Activated naive CD4-positive, alpha-beta T cell treated with Interleukin-2 at 50 U/mL for 16 hours (primary cell): ENCODE measurements at regions not wholly inside any gene's neighbourhood (a gene's known extent, or its start where the extent isn't known, plus 50 kb on each side); places are given as distances from the start of the nearest gene placed in this dataset.
"Not testable (repeated sequence)": the region's sequence is repeated elsewhere in the genome, so short reads cannot be mapped to it uniquely, and the experiment has no call there.

Experiments used
- DNase-seq: peaks from one replicate; pipeline ENCODE4 v3.0.0-alpha.2; 2020

DNA sequence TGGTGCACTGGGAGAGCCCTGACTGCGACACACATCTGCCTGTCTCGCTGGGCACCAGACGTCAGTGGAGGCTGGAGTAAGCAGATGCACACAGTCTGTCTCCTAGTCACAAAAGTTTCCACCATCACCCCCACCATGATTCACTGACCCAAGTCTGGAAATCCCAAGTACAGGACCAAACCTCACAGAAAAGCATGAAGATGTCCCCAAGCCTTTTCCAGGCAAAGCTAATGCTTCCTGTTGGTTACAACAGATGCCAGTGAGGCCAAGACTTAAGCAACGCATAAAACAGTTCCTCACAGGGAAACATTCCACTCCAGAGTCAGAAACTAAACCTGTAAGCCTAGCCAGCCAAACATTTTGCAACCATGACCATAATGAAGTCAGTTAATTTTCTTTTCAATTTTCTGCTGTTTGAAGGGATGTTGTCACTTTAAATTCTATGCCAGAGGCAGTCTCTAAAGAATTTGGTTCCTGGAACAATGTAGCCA, 259.3 kb upstream of the SLC30A5 start:
- no peak for DNase-seq

DNA sequence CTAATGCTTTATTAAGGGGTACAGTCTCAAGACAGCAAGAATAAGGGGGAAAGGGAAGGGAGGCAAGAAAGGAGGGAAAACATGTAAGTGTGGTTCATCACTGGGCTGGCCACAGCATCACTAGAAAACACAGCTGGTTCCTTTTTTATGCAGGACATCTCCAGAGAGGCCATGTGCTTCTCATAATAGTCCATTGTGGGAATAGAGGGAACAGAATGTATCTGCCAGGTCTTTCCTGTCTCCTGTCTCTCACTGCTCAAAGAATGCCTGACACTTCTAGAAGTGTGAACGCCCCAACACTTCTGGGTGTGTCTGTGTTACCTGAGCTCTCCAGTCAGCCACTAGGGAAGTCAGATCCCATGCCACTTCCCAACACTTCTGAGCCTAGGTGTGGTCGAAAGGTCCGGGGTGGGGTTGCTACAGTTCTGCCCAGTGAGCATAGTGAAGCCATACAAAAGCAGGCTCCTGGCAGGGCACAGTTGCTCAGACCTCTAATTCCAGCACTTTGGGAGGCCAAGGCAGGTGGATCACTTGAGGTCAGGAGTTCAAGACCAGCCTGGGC, 255.6 kb upstream of the SLC30A5 start:
- no peak for DNase-seq

DNA sequence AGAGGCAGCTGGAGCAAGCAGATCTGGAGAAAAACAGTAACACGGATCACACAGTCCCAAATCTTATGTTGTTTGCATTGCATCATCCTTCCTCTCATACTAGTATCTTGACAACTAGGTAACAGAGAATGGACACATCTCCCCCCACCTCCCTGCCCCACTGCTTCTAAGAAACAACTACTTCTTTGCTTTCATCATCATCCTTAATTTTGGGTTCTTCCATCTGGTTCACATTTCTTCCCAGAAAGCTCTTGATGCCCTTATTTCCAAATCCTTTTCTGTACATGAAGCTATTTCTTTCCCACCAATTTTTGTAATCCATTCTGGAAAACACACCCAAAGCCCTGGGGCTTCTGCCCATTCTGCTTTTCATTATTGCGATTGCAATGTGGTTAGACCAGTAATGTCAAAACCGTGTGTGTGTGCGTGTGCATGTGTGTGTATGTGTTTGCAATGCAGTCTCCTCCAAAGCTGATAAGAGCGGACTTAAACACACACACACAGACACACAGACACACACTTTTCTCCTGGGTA, 254.7 kb upstream of the SLC30A5 start:
- DNase-seq: no peak

DNA sequence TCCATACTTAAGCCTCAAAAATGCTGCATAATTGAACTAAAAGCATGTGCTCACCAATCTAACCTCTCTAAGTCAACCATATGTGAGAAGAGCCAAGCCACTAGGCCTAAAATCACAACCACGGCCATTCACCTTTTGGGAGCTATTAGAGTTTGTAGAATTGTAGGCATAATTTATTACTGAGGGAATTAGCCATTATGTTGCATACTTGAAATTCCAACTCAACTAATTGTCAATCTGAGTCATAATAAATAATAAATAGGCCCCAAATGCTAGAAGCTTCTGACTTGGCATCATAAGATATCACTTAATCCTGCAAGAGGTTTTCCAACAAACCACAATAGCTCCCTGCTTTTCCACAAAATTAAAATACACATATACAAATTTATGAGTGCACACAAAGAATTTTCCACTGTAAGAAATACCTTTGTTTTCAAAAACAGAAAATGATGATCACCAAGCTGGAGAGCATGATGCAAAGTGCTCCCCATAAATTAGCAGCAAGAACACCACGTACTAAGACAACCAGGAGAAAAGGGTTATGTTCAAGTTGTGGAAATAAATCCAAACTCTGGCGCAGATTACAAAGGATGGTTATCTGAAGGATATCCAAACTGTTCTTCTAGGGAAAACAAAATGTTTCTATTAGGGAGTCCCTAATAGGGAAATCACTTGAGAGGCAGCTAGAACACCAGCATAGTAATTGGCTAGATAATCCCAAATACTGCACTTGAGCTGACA, 250.0 kb upstream of the SLC30A5 start:
- DNase-seq: no peak

DNA sequence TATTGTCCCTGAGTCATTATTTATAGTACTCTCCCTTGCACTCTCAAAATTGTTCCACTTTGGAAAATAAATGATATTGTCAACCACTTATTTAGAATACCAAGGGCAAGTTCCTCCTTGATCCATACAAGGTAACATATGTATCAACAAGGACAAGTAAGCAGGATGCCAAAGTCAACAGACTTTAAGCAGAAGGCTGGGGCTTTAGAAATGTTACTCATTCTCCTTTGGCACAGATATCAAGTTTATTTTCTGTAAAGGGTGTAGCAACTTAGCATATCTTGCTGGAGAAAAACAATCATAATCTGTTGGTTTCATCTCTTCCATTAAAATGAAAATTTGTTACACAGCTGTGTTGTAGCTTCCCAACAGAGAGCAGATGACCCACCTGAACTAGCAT, 248.7 kb upstream of the SLC30A5 start:
- no peak for DNase-seq

DNA sequence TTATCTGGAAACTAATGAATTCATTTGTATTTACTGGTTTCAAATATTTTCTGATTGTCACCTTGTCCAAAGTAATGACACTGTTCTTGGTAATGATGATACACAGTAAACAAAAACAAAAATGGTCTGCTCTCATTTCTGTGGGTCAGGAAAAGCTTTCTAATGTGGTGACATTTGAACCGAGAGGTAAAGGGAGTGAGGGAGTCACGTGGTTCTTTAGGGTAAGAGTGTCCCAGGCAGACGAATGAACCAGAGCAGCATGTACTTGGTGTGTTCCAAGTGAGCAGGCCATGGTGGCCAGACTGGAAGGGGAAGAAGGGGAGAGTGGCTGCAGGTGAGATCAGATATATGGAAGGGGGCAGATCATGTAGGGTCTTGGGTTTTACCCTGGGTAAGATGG, 247.0 kb upstream of the SLC30A5 start:
- no peak for DNase-seq

DNA sequence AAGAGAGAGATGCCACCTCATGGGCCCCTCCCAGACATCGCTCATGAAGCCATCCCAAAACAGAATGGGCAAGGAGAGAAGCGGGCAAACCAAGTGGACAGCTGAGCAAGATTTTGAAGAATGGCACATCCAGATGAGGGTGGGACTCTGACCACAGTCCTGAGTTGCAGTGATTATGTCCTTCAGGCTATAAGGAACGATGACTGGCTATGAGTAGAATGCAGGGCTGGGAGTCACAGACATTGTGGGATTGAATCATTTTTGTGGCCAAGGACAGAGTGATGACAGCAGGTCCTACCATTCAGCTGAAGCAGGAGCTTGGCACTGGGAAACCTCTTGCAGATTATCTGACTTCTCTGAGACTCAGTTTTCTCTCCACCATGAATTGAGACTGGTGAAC, 245.7 kb upstream of the SLC30A5 start:
- no peak for DNase-seq

DNA sequence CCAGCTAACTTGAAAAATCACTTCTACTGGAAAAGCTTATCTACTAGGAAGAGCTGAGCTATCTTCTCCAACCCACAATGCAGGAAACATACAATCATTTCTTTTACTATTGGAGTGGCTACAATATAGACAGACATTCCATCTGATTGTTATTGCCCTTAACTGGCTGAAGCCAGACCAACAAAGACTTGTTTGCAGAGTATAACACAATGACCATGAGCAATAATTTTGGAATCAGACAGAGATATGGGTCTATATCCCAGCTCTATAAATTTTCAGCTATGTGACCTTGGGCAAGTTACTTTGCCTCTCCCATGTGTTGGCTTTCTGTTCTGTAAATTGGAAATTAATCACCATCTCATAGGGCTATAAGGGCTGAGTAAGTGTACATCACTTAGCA, 244.7 kb upstream of the SLC30A5 start:
- DNase-seq: no peak

DNA sequence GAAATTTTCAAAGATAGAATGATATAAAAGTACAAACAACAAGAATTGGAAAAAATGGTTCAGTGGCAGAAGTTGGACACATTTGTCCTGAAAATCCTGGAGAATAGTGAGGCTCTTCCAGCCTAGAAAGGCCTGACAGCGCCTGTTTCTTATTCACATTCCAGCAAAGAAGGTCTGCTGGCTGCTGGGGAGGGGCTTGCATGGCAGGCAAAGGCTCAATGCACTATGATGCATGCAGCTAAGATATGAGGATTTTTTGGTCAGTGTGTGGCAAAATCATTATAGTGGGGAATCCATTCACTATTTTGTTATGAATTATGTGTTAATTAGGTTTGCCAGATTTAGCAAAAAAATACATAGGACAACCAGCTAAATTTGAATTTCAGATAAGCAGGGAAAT, 243.9 kb upstream of the SLC30A5 start:
- DNase-seq: no peak

DNA sequence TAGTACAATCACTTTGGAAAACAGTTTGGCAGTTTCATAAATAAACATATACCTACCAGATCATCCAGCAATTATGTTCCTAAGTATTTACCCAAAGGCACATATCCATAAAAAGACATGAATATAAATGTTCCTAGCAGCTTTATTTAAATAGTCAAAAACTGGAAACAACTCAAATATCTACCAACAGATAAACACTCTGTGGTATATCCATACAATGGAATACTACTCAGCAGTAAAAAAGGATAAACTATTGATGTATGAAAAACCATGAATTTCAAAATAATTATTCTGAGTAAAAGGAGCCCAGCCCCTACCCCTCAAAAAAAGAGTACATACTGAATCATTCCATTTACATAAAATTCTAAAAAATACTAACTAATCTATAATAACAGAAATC, 232.7 kb upstream of the SLC30A5 start:
- no peak for DNase-seq

DNA sequence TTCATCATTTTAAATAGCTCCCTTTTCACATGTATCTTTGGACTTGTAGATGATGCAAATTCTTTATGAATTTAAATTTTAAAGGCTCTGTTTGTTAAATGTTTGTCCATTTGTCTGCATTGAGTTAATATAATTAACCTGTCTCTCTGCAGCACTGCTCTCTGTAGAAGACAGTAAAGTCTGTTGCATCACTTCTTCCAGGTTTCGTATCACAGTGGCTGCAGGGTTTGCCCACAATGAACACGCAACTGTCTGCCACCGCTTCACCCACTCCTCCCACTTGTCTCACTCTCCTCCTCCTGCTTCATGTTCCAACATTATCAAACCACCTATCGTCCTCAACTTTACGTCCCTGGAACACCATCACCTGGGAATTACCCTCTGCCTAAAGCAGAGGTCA, 231.3 kb upstream of the SLC30A5 start:
- DNase-seq: no peak

DNA sequence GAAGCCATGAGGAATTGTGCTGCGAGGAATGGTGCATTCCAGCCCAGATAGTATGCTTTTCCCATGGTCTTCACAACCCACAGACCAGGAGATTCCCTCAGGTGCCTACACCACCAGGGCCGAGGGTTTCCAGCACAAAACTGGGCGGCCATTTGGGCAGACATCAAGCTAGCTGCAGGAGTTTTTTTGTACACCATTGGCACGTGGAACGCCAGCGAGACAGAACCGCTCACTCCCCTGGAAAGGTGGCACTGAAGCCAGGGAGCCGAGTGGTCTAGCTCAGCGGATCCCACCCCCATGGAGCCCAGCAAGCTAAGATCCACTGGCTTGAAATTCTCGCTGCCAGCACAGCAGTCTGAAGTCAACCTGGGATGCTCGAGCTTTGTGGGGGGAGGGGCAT, 228.6 kb upstream of the SLC30A5 start:
- not testable (repeated sequence) for DNase-seq

DNA sequence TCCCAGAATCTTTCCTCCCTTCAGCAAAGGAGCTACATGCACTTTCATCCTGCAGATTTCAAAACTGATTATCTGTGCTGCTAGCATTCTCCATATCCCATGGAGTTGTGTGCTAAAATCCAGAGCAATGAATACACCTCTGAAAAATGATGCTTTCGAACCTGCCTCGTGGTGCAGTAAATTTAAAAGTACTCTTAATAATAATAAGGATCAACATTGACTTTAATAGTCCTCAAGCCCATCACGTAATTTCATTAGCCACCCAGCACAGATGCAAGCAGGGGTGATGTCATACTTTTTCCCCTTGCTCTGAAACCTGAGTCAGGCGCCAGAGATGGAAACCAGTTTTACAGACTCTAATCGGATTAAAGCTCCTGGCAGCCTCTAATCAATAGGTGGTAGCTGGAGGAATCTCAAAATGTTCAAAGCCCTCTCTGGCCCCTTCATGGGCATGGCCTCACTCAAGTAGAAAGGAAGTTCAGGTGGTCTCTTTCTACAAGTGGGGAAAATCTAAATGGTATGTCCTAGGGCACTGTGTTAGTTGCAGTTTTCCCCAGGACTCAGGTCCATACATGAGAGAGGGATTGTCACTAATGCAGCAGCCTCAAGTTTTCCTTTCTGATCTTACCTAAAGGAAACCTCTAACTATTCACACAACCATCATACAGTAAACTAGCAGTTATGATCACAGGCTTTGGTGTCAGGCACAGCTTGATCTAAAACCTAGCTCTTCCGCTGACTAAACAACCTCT, 221.6 kb upstream of the SLC30A5 start:
- DNase-seq: no peak

DNA sequence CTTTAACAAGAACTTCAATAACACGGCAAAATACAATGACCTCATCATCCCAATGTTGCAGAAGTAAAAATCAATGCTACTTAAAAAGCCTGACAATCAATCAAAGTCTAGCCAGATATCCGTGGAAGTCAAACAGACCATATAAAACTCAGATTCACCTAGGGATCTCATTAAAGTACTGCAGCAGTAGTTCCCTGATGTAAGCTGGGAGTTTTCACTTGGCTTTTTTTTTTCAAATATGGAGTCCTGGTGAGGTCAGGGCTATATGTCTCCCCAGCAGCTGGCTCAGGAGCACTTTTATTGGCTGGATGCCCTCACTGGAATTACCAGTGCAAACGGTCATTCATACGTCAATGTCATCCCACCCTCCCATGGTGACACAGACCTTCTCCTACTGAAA, 220.6 kb upstream of the SLC30A5 start:
- no peak for DNase-seq

DNA sequence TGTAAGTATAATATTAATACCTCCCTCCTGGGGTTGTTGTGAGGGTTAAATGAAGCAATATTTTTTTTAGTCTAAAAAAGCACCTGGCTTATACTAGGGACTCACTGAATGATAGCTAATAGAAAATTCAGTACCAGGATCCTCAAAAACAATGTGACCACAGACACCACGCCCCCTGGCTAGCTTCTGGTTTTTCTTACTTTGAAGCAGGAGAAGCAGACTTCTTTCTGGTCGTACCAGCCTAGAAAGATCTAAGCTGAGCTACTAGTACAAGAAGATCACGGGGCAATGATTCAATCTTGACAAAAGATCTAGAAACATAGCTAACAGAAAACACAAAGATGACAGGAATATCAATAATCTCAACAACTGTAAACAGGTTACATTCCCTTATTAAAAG, 218.5 kb upstream of the SLC30A5 start:
- no peak for DNase-seq

DNA sequence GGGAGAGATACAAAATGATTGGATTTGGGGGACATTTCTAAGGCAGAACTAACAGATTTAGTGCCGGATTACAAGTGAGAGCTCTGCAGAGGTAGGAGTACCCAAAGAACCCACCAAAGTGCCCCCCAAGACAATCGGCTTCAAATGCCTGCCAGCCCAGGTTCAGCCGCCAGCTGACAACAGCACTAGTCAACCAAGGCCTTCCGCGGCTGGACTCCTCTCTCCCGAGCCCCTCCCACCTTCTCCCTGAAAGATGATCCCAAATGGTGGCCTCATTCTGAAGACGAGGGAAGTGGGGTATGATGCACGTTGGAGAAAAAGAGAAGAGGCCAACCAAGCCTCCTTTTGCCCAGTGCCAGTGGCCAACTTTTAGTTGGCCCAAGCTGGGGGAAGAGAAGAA, 210.4 kb upstream of the SLC30A5 start:
- DNase-seq: no peak

DNA sequence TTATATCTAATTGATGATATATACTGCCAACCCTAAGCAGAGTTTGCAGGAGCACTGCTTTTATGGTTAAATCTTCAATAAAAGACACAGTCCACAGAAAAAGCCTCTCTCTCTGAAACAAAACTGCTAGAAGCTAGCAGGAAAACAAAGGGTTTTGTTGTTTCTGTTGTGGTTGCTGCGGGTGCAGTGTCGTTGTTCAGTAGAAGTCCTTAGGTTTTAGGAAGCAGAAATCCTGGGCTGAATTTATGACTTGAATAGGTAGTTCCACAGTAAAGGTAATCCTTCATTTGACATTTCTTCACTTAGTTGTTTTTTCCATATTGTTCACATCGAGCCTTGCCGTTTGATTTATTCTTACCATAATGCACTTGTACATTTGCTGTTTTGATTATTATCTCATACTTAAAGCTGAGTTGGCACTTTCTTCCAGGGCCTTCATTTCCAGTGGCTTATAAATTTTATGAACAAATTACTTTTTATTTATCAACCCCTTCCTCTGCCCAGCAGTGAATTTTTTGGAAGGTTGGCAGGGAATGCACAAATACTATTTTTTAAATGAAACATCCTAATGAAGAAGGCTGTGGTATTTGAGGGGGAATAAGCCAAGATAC, 209.6 kb upstream of the SLC30A5 start:
- no peak for DNase-seq

DNA sequence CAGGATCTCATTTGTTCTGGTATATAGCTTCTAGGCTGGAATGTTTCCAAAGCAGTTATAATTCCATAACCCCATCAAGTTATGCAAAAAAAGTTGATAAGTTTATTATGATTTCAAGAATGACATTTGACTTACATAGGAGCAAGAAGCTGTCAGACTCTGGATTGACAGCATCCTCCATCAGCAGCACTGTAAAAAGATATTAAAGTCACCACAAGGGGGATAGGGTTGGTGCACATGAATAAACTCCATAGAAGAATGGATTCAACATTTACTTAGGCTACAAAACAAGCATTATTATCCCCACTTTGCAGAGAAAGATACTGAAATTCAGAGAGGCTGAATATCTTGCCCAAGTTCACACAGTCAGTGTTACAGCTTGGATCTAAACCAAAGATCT, 208.9 kb upstream of the SLC30A5 start:
- no peak for DNase-seq

DNA sequence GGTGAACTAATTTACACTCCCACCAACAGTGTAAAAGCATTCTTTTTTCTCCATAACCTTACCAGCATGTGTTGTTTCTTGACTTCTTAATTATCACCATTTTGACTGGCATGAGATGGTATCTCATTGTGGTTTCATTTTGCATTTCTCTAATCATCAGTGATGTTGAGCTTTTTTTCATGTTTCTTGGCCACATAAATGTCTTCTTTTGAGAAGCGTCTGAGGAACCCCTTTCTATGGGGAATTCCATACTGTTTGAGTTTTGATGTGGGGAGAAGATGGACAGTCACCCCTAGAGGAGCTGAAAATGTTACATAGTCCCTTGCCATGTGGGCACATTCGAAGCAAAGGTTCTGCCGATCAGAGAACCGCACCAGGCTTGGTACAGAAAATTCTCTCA, 207.0 kb upstream of the SLC30A5 start:
- no peak for DNase-seq

DNA sequence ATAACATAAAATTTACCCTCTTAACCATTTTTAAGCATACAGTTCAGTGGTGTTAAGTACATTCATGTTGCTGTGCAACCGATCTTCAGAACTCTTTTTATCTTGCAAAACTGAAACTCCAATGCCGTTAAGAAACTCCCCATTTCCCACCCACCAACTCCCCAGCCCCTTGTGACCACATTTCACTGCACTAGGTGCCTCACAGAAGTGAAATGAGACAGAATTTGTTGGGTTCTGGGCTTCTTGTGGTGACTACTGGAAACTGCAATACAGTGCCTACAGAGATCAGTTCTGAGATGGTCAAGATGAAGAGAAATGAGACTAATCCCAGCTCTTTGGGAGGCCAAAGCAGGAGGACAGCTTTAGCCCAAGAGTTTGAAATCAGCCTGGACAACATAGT, 202.1 kb upstream of the SLC30A5 start:
- no peak for DNase-seq

DNA sequence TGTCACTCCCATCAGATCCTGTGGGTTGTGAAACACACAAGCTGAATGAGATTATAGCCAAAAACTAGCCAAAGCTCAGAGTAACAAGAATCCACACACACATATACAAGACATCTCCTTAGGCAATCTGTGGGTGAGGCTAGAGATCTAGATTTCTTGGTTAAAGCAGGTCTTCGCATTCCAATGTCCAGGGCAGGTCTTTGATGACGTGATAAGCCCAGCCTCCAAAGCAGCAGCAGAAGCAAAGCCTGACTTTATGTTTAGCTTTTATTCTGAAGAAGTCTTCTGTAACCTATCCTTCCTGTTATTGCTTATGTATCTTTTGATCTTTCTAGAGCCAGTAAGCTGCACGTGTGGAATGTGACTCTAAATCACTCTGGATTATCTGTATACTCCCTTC, 199.1 kb upstream of the SLC30A5 start:
- DNase-seq: no peak

DNA sequence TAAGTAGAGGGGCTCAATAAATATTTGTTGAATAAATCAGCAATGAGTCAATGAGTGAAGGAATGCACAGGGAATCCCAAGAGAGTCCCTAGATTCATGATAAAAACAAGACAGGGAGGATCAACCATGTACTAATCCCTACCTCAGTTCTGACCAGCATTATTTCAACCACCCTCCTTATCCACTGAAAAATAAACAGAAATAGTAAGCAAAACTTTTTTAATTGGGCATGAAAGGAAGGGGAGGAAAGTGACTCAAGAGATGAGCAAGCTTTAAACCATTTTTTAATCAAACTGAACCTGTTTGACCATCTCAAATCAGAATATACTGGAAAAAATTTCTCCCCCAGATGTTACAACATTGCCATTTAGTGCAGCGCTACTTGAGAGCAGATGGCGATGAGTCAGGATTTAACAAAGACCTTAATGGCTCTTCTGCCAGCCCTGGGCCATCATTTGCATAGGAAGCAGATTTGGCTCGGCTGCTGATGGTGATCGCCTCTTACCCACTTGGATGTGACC, 194.8 kb upstream of the SLC30A5 start:
- no peak for DNase-seq
